HG02678 (cell line): ENCODE measurements at regions not wholly inside any gene's neighbourhood (a gene's known extent, or its start where the extent isn't known, plus 50 kb on each side); places are given as distances from the start of the nearest gene placed in this dataset.

ENCODE experiments used
- ATAC-seq: cut with Tn5 transposase; IDR thresholded peaks from one replicate; pipeline ENCODE4 v1.9.1; 2021; ENCODE audit warnings: mild to moderate bottlenecking, moderate library complexity; ENCODE audit not compliant: unreplicated experiment

DNA sequence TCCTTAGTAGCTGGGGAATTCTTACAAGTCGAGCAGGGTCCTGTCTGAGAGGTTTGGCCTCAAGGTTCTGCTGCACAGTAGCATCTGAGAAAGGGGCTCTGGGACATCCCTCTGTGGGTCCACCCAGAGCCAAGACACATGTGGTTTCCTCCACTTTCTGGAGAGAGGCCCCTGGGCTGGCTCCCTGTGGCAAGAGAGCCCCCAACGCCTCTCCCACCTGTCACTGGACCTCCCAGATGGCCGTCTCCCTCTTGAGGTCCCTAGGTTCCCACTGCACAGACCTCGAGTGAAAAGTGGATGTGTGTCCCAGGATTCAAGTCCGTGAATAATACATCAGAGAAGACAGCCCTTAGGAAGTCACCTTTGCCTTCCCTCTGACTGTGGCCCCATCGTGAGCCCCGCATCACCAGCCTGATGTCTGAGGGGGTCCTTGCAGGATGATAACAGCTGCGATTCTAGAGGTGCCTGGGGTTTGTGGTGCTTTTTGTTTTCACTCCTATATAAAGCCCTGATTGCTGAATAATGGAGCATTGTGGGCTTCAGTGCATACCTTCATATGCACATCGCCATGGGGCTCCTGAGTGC lies 319.0 kb downstream of the GLRX3 start:
- no peak for ATAC-seq

DNA sequence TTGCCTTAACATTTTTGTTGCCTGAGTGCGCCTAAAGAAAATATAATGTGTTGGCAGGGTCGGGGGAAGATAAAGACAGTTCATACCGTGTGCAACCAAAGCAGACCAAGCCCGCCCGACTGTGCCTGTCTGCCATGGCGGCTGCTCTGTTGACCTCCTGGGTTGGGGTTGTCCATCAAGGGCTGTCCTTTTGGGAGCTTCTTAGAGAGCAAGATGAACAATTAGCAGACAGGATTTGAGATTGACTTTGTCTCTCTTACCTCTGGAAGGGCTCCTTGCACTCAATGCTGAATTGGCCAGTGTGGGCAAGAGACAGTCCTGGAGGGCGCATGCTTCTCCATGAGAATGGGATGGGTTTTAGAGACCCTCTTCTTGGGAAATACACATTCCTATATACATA lies 319.6 kb downstream of the GLRX3 start:
- ATAC-seq: no peak

DNA sequence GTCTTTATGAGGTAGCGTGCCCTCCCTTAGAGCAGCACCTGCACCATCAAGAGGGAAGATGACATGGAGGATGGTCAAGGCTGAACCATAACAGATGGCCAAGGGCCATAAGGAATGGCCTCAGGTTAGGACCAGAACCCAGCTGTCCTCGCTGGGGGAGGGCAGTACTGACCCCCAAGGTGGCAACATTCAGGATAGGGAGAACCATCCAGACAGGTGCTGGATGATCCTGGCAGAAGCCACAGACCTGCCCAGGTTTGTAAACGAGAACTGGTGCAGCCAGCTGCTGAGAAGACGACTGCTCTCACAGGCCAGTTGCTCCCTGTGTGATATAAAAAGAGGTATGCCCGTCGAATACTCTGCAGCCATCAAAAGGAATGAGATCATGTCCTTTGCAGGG lies 320.4 kb downstream of the GLRX3 start:
- ATAC-seq: no peak

DNA sequence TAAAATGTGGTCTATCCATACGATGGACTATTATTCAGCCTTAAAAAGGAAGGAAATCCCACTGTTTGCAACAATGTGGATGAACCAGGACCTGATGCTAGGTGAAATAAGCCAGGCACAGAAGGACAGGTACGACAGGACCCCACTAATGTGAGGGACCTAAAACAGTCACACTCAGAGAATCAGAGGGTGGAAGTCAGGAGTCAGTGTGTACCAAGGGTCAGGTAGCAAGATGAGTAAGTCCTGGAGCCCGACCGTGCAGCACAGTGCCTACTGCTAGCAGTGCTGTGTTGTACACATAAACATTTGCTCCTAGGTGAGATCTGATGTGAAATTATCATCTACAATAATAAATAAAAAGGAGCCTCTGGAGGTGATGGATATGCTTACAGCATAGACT lies 322.3 kb downstream of the GLRX3 start:
- ATAC-seq: no peak

DNA sequence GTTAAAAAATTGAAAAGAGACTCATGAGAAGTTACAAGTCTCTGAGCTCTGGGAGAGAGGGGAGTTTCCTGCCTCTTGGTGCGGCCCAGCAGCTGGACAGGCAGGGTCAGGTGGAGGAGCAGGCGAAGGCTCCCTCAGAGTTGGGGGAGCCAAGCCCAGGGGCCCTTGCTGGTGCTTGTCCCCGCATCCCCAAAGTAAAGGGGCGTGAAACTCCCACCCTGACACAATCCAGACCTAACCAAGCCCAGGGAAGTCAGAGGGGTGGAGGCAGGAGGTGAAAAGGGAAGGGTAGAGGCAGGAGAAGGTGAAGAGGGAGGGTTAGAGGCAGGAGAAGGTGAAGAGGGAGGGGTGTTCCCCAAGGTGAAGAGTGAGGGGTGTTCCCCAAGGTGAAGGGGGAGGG lies 322.8 kb downstream of the GLRX3 start:
- ATAC-seq: no peak

DNA sequence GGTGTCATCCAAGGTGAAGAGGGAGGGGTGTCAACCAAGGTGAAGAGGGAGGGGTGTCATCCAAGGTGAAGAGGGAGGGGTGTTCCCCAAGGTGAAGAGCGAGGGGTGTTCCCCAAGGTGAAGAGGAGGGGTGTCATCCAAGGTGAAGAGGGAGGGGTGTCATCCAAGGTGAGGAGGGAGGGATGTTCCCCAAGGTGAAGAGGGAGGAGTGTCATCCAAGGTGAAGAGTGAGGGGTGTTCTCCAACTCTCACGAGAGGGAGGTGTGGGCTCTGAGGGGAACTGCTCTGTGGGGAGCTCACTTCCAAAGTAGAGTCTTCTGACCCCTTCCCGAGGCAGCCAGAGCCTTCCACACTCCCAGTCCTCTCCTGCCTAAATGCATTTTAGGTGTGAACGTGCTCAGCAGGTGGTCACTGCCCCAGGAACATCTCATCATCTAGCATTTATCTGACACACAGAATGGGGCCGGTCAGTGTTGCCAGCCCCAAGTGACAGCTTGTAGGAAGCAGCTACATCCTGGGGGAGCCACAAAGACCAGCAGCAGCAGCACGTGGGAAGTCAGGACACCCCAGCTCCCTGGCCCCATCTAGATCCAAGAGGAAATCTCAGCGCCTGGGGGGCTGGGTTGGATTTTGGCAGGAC lies 323.8 kb downstream of the GLRX3 start:
- ATAC-seq: no peak

DNA sequence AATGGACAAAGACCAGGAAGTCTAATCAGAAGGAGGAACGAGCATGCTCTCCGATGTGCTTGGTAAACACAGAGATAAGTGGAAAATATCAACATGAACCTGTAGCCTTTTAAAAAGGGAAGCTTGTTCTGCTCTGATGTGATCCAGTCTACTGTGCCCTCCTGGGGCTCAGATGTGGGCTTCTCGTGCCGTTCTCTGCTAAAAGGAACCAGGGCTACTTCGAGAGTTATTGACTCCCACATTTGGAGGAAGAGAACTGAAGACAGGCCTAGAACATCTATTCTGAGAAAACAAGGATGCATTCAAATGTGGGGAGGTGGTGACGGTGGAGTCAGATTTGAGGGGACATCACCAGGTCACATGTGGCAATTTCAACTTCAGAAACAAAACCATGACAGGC lies 325.4 kb downstream of the GLRX3 start:
- no peak for ATAC-seq

DNA sequence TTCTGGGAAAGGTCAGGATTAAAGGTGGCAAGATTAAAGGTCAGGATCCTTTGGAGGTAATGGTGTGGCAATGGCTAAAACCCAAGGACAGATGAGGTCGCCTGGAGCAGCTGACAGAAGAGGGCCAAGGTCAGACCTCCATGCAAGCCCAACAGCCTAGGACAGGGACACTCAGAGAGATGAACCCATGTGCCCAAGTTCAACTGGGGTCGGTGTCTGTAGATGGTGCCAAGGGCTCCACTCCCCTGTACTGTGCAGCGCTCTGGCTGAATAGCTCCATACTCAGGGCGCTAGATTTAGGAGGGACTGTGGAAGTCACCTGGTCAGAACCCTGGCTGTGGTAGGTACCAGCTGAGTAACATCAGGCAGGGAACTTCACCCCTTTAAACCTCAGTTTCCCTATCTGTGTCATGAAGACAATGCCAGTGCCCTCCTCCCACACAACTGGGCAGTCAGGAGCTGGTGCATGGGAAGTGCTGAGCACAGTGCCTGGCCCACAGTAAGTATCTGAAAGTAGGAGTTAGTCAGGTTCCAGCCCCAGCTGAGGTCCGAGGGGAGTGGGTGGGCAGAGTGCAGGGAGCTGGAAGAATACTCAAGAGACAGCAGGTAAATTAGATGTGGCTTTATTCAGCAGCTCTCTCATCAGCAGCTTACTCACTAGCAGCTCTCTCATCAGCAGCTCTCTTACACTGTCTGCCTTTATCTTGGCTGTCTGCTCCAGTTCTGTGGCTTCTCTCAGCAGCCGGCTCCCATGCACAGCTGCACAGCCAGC lies 327.1 kb downstream of the GLRX3 start:
- no peak for ATAC-seq

DNA sequence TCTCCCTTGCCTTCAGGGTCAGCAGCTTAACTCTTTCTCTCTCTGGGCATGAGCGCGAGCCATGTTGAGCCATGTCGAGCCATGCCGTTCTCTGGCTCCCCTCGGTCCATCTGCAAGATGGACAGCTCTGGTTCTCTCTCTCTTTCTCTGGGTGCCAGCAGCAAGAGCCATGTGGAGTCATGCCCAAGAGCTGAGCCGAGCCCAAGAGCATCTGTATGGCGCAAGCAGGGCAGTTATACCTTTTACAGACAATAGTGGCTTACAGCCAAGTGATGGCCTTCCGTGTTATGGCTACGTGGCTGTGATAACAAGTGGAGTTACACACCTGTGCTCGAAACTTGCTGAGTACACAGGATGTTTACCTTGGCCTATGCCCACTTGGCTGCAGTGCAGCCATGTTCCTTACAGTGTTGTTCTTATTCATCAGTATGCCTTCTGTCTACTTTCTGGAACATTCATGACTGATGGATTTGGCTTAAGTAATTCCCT lies 327.7 kb downstream of the GLRX3 start:
- no peak for ATAC-seq

DNA sequence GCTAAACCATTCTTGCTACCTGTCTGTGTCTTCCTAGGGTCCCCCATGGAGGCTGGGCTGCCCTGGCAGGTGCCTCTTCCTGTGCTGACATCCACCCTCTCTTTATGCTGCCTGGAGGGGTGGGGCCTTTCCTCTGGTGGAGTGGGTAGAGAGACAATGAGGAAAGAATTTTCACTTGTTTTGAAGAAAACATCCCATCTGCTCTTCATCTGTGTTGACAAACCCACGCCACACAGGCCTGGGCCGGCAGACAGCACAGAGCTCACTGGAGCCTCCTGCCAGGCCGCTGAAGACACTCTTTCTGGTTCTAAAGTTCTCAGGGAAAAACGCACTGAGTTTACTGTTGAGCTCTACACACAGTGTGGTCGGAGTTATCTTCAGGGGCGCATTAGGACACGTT lies 328.2 kb downstream of the GLRX3 start:
- no peak for ATAC-seq

DNA sequence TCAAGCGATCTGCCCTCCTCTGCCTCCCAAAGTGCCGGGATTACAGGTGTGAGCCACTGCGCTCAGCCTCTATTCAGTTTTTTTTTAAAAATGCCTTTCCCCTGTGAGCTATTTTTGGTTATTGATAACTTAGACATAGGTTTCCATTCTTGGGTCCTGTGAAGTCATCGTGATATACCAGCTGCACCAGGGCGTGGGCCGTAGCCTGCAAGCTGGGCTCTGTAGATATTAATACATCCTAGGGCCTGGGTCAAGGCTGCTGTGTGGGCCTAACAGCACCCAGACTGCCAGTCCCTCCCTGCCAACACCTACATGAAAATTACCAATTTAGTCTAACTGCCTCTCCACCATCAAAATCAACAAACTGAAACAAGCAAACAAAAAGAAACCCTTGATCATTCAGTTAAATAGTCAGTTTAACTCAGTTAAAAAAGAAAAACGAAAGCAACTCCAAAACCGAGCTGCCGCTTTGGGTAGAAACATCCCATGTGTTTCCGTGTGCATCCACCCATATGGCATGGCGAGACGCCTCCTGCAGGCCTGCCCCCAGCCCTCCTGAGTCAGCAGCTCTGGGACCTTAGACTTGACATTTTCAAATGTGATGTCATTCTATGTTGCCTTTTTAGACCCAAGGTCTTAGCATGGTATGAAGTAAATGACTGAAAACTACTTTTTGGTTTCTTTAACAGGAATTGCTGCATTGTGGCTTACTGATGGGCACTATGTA lies 330.2 kb downstream of the GLRX3 start:
- ATAC-seq: no peak

DNA sequence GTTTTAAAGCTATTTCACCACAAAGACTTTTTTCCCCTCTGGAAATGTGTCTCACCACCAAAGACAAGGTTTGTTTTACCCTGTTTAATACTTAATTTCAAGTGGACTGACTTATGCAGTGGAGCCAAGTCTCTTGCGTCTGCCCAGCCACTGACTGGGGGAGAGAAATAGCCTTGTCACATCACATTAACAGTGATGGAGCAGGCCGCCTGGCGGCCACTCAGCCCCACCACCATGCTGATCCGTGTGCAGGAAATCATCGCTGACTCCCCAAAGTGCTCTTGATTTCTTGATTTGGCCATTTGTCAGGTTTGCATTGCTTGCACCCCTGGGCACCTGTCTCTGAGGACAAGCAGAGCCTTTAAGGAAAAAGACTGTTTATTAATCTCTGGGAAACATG lies 334.1 kb downstream of the GLRX3 start:
- no peak for ATAC-seq

DNA sequence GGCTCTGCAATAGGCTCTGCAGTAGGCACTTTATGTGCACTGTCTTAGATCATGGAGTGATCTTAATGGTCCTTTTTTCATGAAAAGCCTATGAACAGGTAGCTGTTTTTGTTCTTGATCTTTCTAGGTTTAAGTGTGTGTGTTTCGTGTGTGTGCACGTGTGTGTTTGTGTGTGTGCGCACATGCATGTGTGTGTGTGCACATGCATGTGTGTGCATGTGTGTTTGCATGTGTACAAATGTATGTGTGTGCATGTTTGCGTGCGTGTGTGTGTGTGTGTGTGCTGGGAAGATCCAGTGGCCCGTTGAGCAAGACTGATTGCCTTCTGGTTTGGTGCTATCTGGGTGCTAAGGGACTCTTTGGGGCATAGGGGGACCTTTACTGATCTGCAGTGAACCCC lies 334.8 kb downstream of the GLRX3 start:
- no peak for ATAC-seq

DNA sequence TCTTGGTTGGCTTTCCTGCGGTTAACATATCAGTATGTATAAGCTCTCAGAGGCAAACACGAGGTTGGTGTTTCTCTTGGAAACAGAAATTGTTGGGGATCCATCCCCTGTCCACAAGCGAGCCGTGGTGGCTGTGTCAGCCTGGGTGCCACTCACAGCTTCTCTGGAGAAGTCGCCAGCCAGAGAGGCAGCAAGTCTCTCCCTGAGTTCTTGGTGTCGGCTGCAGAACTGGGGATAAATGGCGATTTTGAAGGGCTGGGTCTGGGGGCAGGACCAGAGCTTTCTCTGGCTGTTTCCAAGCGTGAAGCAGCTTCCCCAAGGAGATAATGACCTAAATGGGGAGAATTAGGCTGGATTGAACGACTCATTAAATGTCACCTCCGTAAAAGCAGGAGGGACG lies 335.3 kb downstream of the GLRX3 start:
- ATAC-seq: no peak

DNA sequence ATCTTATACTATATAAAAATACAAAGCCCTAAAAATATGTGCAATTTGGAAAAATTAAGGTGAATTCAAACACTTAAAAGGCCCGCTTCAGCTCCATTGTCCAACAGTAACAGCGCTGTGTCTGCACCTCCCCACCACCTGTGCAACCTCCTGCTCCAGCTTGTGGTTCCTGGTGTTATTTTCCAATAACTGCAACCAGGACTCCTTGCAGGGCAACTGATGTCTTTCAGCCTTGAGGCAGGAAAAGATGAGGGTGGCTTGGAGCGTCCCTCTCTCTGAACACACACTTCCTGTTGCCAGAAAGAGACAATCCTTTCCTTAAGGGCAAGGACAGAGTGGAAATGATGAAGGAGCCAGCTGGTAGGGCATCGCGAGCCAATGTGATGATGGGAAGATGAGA lies 336.0 kb downstream of the GLRX3 start:
- no peak for ATAC-seq

DNA sequence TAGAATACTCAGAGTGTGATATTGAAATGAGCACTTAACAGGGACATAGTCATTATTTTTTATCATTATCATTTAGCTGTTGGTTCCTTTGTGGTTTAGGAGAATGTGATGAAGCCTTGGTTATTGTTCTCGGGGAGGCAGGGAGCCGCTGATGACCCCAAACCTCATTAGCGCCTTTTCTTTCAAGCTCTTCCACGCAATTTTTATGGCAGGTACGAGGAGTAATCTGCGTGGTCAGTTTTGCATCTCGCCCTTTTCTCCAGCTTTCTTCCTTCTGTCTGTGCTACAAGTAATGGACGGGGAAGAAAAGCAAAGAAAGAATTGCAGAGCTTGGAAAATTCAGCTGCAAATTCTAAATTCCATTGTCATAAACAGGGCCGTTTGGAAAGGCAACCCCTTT lies 338.4 kb downstream of the GLRX3 start:
- ATAC-seq: no peak

DNA sequence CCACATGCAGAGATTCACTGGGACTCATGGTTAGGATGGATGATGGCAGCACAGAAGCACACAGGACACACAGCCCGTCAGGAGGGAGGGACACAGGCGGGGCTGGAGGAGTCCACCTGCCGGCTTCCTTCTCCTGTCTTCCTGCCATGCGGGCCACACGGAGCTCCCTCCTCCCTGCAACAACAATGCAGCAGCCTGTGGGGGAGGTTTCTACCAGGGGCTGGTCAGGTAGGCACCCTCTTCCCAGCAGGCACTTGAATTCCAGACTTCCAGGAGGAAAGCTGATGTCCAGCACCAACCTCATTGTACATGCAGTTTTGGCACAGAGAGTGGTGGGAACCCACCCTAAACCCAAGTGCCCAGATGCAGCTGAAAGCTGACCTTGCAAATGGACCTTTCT lies 341.2 kb downstream of the GLRX3 start:
- no peak for ATAC-seq

DNA sequence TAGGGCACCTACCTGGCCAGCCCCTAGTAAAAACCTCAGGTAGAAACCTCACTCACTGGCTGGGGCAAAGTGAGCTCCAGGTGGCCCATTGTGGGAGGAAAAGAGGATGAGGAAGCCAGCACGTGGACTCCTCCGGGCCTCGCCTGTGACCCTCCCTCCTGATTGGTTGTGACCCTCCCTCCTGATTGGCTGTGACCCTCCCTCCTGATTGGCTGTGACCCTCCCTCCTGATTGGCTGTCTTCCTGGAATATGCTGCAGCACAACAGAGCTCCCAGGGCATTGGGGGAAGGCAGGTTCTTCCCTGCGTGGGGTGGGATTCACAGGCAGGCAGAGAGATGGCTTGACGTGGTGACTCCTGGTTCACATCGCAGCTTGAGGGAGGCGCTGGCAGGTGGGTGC lies 343.0 kb downstream of the GLRX3 start:
- ATAC-seq: no peak

DNA sequence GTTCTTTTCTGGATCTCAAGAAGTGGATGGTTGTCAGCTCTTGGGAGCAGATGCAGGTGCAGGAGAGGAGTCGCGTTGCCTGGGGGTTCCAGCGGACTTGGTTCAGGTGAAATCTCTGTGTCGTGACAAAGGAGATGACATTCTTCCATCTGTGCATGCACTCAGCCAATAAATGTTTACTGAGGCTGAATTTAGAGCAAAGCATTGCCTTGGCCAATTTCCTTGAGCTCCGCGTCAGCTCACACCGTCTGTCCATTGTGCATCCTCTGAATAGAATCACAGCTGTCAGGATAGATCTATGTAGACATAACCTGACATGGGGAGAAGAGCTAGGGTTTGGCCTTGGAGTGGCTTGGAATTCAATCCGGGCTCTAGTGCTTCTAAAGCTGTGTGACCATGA lies 343.7 kb downstream of the GLRX3 start:
- no peak for ATAC-seq

DNA sequence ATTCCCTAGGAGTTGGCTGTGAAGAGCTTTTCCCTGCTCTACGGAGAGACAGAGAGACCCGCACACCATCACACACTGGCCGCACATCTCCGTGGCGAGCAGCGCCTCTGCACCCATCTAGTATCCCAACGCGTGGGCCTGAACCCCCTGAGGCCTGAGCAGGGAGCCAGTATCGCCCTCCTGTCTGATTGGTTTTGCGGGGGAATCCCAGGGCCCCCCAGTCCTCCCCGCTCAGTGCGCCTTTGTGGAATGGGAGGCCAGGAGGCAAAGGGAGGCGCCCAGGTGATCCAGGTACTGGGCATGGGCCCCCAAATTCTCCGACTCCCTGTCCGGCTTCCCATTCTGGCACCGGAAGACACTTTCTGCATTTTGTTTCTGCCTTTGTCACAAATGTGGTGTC lies 344.3 kb downstream of the GLRX3 start:
- no peak for ATAC-seq

DNA sequence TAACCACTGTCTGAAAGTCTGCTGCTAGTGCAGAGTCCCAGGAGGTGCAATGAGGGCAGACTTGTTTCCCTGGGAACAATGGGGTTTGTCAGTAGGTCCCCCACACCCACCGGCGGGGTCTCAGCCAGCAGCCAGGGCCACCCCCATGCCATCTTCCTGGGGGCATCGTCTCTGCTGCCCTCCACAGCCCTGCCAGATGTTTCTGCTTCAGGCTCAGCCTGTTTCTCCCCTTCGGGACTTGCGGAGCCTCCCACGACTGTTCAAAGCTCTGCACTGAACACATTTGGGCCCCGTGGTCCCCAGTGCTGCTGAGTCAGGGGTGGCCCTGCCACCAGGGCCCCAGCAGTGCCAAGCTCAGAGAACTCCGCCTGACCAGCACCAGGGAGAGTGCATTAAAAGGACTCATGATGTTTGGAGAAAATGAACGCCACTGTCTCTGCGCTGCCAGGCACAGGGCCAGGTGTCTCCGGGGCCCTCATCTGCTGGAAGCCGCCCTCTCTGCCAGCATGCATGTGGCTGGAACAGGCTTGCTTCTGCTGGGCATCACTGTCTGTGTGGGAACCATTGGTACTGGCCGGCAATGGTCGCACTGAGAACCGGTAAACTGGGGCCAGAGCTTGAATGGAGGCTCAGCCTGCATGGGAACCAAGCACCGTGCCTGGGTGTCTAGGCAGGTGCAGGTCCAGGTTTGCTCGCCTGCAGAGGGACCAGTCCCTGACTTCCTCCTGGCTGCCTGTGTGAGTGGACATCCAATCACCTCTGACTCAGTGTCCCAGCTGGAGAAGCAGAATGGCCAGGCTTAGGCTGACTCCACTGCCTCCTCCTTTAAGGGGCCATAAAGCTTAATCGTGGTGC lies 345.1 kb downstream of the GLRX3 start:
- ATAC-seq: no peak
